Heart left ventricle (tissue), 13 donors: ENCODE measurements at regions not wholly inside any gene's neighbourhood (a gene's known extent, or its start where the extent isn't known, plus 50 kb on each side); places are given as distances from the start of the nearest gene placed in this dataset.

Experiments used
- POLR2A ChIP-seq, 2 donors: fragments of 450-650 bp; IDR thresholded peaks; one replicate each; pipeline ENCODE4 v1.6.1; 2017; ENCODE audit warnings: antibody characterized with exemption in 2 of 2, mild to moderate bottlenecking in 2 of 2, moderate library complexity in 2 of 2
- TF ChIP-seq, protein P1 (sequence below), 12 donors: fragments of 200-600 bp; sonication (generic) in 4 of 12; IDR thresholded peaks; one replicate each; pipeline versions ENCODE4 v1.5.0 to v1.8.0; 2018 to 2022; ENCODE audit warnings: antibody characterized with exemption in 12 of 12, mild to moderate bottlenecking in 5 of 12
- donor health status: ischemic (EF 13 %, LVEDD 7.1; RV severe dilation, severe dysfunction).
- donor health status: DM: no; HTN: yes; CAD: no.
- donor health status: DM: no; HTN: no; CAD: no.
- donor health status: ischemic (EF 25% LVEDD 6.9; RV normal size, moderate dysfunction).
- donor health status: ischemic (EF 25% LVEDD 5.7; RV mildly dilated, moderate dysfunction).
- donor health status: ischemic (EF 35%, LVEDD 5.7; RV mildly dilated, moderate dysfunction).
- donor health status: nonischemic (EF 11% LVEDD 7.7; RV severe dilation, severe dysfunction).
- donor health status: DM: yes; HTN: yes; CAD: no.
- donor health status: PGD.
- donor health status: ischemic (EF 29% LVEDD 5.4; RV normal size, mild dysfunction).
- donor health status: nonischemic (EF 23%, LVEDD 6.1; RV moderate dilation, normal function).

DNA sequence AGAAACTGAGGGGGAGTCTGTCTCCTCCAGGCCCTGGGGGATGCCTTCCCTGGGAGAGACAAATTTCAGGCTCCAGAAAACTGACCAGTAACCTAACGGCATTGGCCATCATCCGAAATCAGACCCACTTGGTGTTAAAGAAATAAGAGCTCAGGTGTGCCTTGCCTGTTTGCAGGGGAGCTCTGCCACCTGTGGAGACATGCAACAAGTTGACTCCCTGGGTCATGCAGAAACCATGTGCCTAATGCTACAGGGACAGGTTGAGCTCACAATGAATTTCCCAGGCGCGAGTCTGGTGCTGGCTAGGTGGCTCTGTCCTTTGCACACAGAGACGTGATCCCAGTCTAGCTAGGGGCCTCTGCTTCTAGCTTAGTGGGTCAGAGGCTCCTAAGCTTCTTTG, 95.8 kb upstream of the KIT start:
- TF ChIP-seq, protein P1, sequence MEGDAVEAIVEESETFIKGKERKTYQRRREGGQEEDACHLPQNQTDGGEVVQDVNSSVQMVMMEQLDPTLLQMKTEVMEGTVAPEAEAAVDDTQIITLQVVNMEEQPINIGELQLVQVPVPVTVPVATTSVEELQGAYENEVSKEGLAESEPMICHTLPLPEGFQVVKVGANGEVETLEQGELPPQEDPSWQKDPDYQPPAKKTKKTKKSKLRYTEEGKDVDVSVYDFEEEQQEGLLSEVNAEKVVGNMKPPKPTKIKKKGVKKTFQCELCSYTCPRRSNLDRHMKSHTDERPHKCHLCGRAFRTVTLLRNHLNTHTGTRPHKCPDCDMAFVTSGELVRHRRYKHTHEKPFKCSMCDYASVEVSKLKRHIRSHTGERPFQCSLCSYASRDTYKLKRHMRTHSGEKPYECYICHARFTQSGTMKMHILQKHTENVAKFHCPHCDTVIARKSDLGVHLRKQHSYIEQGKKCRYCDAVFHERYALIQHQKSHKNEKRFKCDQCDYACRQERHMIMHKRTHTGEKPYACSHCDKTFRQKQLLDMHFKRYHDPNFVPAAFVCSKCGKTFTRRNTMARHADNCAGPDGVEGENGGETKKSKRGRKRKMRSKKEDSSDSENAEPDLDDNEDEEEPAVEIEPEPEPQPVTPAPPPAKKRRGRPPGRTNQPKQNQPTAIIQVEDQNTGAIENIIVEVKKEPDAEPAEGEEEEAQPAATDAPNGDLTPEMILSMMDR (IDR thresholded peaks at IDR 0.05), result no peak
- TF ChIP-seq POLR2A (IDR thresholded peaks at IDR 0.05), result no peak
